ENCODE measurements at regions not wholly inside any gene's neighbourhood (a gene's known extent, or its start where the extent isn't known, plus 50 kb on each side); places are given as distances from the start of the nearest gene placed in this dataset.

GRCh38 chr7:136496551-136496950 is 371.9 kb upstream of the CHRM2 start:
- Histone ChIP-seq H3K27me3 (ENCODE audit: control insufficient read depth, insufficient read depth, low read length) (no peaks in the 10 kb centered on the region), H3K36me3 (ENCODE audit: control insufficient read depth, insufficient read depth, low read length) (no peaks in the 10 kb centered on the region), H3K4me3 (ENCODE audit: low read length) (no peak overlapping the region), H3K9me3 (ENCODE audit: control insufficient read depth, insufficient read depth, low read length) (peaks cover 3% of the 10 kb centered on the region), H3K27ac (ENCODE audit: low read length) (no peak overlapping the region), H3K4me1 (ENCODE audit: control insufficient read depth, insufficient read depth, low read length) (no peaks in the 10 kb centered on the region)
- Mint-ChIP-seq H3K4me1 (no peaks in the 10 kb centered on the region), H3K27me3 (ENCODE audit: low read depth in 2 of 2) (no peaks in the 10 kb centered on the region), H3K4me3 (no peak overlapping the region), H3K9me3 (peaks cover 15 to 17% of the 10 kb centered on the region in 2 donors), H3K27ac (no peak overlapping the region), H3K36me3 (no peaks in the 10 kb centered on the region)
- no peak for TF ChIP-seq CTCF (IDR thresholded peaks at IDR 0.05)
- ATAC-seq = no peak
- intact Hi-C loops (cut with micrococcal nuclease) = no loop called here
- DNase-seq = no peak
- WGBS (ENCODE audit: insufficient coverage) = 57% methylated on average over 2 of the region's 2 CpGs

GRCh38 chr7:136495081-136495480 is 373.4 kb upstream of the CHRM2 start:
- 100% methylated on average over 1 of the region's 4 CpGs for WGBS (ENCODE audit: insufficient coverage)
- H3K27ac Mint-ChIP-seq = no peak overlapping the region

GRCh38 chr7:136492366-136492765 is 376.1 kb upstream of the CHRM2 start:
- WGBS (ENCODE audit: insufficient coverage) = 96% methylated on average over 3 of the region's 4 CpGs
- no peak overlapping the region for H3K4me3 ChIP-seq (ENCODE audit: low read length)

More at GRCh38 chr7:136495081-136495480, 373.4 kb upstream of the CHRM2 start:
- no peaks in the 10 kb centered on the region for H3K4me1 ChIP-seq (ENCODE audit: control insufficient read depth, insufficient read depth, low read length)
- peaks cover 13 to 18% of the 10 kb centered on the region in 2 donors for H3K9me3 Mint-ChIP-seq
- no peaks in the 10 kb centered on the region for H3K27me3 Mint-ChIP-seq (ENCODE audit: low read depth in 2 of 2)
- no peaks in the 10 kb centered on the region for H3K27me3 ChIP-seq (ENCODE audit: control insufficient read depth, insufficient read depth, low read length)
- no peaks in the 10 kb centered on the region for H3K36me3 Mint-ChIP-seq
- H3K9me3 ChIP-seq (ENCODE audit: control insufficient read depth, insufficient read depth, low read length) = peaks cover 3% of the 10 kb centered on the region
- intact Hi-C loops (cut with micrococcal nuclease) = no loop called here
- H3K36me3 ChIP-seq (ENCODE audit: control insufficient read depth, insufficient read depth, low read length) = no peaks in the 10 kb centered on the region
- H3K4me3 Mint-ChIP-seq = no peak overlapping the region
- no peak overlapping the region for H3K27ac ChIP-seq (ENCODE audit: low read length)
- H3K4me1 Mint-ChIP-seq = no peaks in the 10 kb centered on the region
- no peak for ATAC-seq
- no peak overlapping the region for H3K4me3 ChIP-seq (ENCODE audit: low read length)
- no peak for TF ChIP-seq CTCF (IDR thresholded peaks at IDR 0.05)
- DNase-seq = no peak

More at GRCh38 chr7:136492366-136492765, 376.1 kb upstream of the CHRM2 start:
- Mint-ChIP-seq H3K4me1 (no peaks in the 10 kb centered on the region), H3K27ac (no peak overlapping the region), H3K4me3 (no peak overlapping the region), H3K36me3 (no peaks in the 10 kb centered on the region), H3K9me3 (peaks cover 4 to 21% of the 10 kb centered on the region in 2 donors), H3K27me3 (ENCODE audit: low read depth in 2 of 2) (no peaks in the 10 kb centered on the region)
- H3K36me3 ChIP-seq (ENCODE audit: control insufficient read depth, insufficient read depth, low read length) = no peaks in the 10 kb centered on the region
- intact Hi-C loops (cut with micrococcal nuclease) = no loop called here
- H3K9me3 ChIP-seq (ENCODE audit: control insufficient read depth, insufficient read depth, low read length) = peaks cover 3% of the 10 kb centered on the region
- no peaks in the 10 kb centered on the region for H3K4me1 ChIP-seq (ENCODE audit: control insufficient read depth, insufficient read depth, low read length)
- TF ChIP-seq CTCF (IDR thresholded peaks at IDR 0.05) = no peak
- DNase-seq (no peak), ATAC-seq (no peak)
- H3K27me3 ChIP-seq (ENCODE audit: control insufficient read depth, insufficient read depth, low read length) = no peaks in the 10 kb centered on the region
- no peak overlapping the region for H3K27ac ChIP-seq (ENCODE audit: low read length)

All from natural killer cell (primary cell).